Naive thymus-derived CD8-positive, alpha-beta T cell (primary cell): ENCODE measurements at regions not wholly inside any gene's neighbourhood (a gene's known extent, or its start where the extent isn't known, plus 50 kb on each side); places are given as distances from the start of the nearest gene placed in this dataset.
A peak's percentile ranks its signal among the peaks of the same experiment; 100 is the strongest.

ENCODE experiments used
- ATAC-seq, 2 donors: fragments of 150-1000 bp; cut with Tn5 transposase in 1 of 2; sonication (Bioruptor Pico), chemical (Tn5 transposase) in 1 of 2; 1 replicate in 1 of 2; 2 replicates in 1 of 2; pipeline ENCODE4 v1.10.0; 2021; ENCODE audit warnings: mild to moderate bottlenecking in 2 of 2, moderate library complexity in 2 of 2
- POLR2A ChIA-PET: fragments of 350-600 bp; sonication (Branson Sonifier 250); formaldehyde crosslinking; loops from one replicate; lab custom pipeline; 2021; ENCODE audit warnings: antibody characterized with exemption; lab: Charles Lee
- DNase-seq, 10 donors: peaks; one replicate each; pipeline versions ENCODE4 v3.0.0 to v3.0.0-alpha.2; 2020 to 2022
- H3K27ac Mint-ChIP-seq, 10 donors: one replicate each; pipeline ENCODE4 v1.8.0; 2020 to 2022; ENCODE audit warnings: mild to moderate bottlenecking in 10 of 10, mixed read lengths in 10 of 10, moderate library complexity in 4 of 10, inconsistent platforms in 1 of 10
- H3K27me3 Mint-ChIP-seq, 5 donors: one replicate each; pipeline ENCODE4 v1.8.0; 2021 to 2022; ENCODE audit warnings: mixed read lengths in 5 of 5
- H3K36me3 Mint-ChIP-seq, 3 donors: one replicate each; pipeline ENCODE4 v1.8.0; 2020 to 2022; ENCODE audit warnings: mixed read lengths in 3 of 3, mild to moderate bottlenecking in 2 of 3, inconsistent platforms in 1 of 3
- H3K4me1 Mint-ChIP-seq, 4 donors: one replicate each; pipeline ENCODE4 v1.8.0; 2021 to 2022; ENCODE audit warnings: mixed read lengths in 4 of 4
- H3K4me3 Mint-ChIP-seq, 10 donors: one replicate each; pipeline ENCODE4 v1.8.0; 2020 to 2022; ENCODE audit warnings: mild to moderate bottlenecking in 10 of 10, mixed read lengths in 10 of 10, moderate library complexity in 6 of 10, inconsistent platforms in 1 of 10
- H3K9me3 Mint-ChIP-seq, 9 donors: one replicate each; pipeline ENCODE4 v1.8.0; 2020 to 2022; ENCODE audit warnings: mixed read lengths in 9 of 9, mild to moderate bottlenecking in 3 of 9, inconsistent platforms in 1 of 9, moderate library complexity in 1 of 9

DNA sequence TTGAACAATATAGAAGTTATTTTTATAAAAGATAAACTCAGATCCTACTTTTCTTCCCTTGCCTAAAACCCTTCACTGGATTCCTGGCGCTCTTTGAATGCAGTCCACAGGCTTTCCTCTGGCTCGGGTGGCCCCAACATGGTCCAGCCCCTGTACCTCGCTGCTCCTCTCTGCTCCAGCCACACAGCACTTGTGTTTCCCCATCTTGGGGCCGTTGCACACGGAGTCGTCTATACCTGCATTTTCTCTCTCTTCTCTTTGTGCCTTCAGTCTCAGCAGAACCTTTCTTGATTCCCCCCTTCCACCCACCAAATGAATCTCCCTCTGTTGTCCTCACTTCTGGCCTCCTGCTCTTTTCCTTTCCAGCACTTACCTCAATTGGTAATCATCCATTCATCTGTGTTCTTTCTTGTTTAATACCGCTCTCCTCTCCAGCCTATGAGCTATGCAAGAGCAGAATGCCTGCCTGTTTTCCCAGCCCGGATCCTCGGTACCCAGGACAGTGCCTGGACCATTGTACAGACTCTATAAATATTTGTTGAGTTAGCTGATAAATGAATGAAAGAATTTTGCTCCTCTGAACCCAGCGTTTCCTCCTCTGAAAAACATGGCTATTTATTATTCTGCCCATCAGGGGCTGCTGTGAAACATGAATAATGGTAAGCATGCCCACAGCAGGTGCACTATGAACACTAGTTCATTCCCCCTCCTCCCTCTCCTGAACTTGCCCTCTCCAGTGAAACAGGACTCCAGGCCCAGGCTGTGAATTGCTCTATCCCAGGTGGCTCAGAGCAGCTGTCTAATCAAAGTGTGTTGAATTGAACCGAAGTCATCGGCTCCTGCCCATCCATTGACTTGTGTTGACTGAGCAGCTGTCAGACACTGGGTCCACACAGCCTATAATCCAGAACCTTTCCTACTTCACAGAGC lies 266.9 kb downstream of the PTPRU start:
- H3K4me3 Mint-ChIP-seq: no peak overlapping the region
- DNase-seq: peak in 1 of 10 donors; percentile 2
- peaks cover 0 to 4% (median 0%) of the 10 kb centered on the region in 4 donors for H3K4me1 Mint-ChIP-seq
- POLR2A ChIA-PET: no interaction called here
- no peaks in the 10 kb centered on the region for H3K36me3 Mint-ChIP-seq
- peaks cover 29 to 86% (median 56%) of the 10 kb centered on the region in 5 donors for H3K27me3 Mint-ChIP-seq
- no peaks in the 10 kb centered on the region for H3K9me3 Mint-ChIP-seq
- ATAC-seq: no peak
- H3K27ac Mint-ChIP-seq: no peak overlapping the region

DNA sequence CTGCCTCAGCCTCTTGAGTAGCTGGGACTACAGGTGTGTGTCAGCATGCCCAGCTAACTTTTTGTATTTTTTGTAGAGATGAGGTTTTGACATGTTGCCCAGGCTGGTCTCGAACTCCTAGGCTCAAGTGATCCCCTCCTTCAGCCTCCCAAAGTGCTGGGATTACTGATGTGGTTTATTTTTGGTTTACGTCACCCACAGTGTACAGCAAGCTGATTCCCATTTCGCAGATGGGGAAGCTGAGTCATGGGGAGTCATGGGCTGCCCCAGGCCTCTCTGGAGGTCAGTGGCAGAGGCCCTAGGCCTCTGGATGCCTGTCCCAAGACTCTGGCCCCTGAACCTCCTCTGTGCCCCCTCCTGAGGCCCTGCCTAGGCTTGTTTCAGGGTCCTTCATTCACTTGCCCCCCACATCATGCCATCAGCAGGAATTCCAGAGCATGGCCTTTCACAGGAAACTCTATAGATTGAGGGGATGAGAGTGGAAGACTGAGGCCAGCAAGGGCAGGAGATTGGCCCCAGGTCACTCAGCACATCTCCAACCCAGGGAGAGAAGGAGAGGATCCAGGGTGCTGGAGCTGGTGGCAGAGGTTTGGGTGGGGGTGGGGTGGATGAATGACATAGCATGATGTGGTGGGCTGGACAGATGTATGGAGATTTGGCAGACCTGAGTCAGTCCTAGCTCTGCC lies 266.0 kb downstream of the PTPRU start:
- H3K9me3 Mint-ChIP-seq: peaks cover 0 to 3% (median 0%) of the 10 kb centered on the region in 9 donors
- peaks cover 24 to 87% (median 58%) of the 10 kb centered on the region in 5 donors for H3K27me3 Mint-ChIP-seq
- DNase-seq (peak in 1 of 10 donors; percentile 3), ATAC-seq (no peak)
- POLR2A ChIA-PET: no interaction called here
- H3K4me3 Mint-ChIP-seq: no peak overlapping the region
- H3K27ac Mint-ChIP-seq: no peak overlapping the region
- peaks cover 0 to 4% (median 0%) of the 10 kb centered on the region in 4 donors for H3K4me1 Mint-ChIP-seq
- H3K36me3 Mint-ChIP-seq: no peaks in the 10 kb centered on the region

DNA sequence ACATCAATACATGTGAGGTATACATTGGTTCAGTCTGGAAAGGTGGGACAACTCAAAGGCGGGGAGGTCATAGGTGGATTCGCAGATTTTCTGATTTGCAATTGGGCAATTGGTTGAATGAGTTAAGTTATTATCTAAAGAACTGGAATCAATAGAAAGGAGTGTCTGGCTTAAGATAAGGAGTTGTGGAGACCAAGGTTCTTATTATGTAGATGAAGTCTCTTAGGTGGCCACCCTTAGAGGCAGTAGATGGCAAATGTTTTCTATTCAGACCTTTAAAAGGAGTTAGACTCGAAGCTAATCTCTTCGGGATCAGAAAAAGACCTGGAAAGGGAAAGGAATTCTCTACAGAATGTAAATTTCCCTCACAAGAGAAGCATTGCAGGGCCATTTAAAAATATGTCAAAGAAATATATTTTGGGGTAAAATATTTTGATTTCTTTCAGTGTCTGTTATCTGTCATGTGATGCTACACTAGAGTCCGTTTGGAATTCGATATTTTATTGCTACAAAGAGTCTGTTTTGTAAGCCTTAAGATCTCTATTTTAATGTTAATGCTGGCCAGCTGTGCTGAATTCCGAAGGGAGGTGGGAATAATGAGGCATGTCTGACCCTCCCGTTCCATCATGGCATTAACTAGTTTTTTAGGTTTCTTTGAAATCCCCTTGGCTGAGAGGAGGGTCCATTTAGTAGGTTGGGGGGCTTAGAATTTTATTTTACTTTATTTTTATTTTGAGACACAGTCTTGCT lies 265.1 kb downstream of the PTPRU start:
- H3K27me3 Mint-ChIP-seq: peaks cover 20 to 83% (median 60%) of the 10 kb centered on the region in 5 donors
- H3K9me3 Mint-ChIP-seq: peaks cover 0 to 11% (median 4%) of the 10 kb centered on the region in 9 donors
- DNase-seq (no peak), ATAC-seq (no peak)
- H3K36me3 Mint-ChIP-seq: no peaks in the 10 kb centered on the region
- POLR2A ChIA-PET: no interaction called here
- H3K27ac Mint-ChIP-seq: no peak overlapping the region
- H3K4me1 Mint-ChIP-seq: peaks cover 0 to 4% (median 0%) of the 10 kb centered on the region in 4 donors
- no peak overlapping the region for H3K4me3 Mint-ChIP-seq

DNA sequence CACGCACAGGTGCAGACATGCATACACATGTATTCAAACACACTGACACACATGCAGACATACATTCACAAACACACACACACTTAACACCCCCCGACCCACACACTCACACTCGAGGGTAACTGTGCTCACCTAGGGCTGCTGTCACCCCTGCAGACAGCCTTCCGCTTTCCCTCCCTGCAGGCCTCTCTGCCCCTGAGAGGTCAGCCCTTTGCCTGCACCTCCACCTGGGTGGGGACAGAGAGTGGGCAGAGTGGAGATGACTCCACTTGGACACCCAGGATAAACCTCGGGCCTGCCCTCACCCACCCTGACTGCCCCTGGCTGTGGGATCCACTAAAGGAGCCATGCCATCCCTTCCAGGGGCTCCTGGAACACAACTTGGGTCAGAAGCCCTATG lies 264.3 kb downstream of the PTPRU start:
- H3K9me3 Mint-ChIP-seq: peaks cover 3 to 16% (median 9%) of the 10 kb centered on the region in 9 donors
- peaks cover 0 to 2% (median 0%) of the 10 kb centered on the region in 3 donors for H3K36me3 Mint-ChIP-seq
- DNase-seq: peak in 1 of 10 donors; percentile 11
- H3K27me3 Mint-ChIP-seq: peaks cover 17 to 76% (median 52%) of the 10 kb centered on the region in 5 donors
- H3K27ac Mint-ChIP-seq: no peak overlapping the region
- H3K4me3 Mint-ChIP-seq: no peak overlapping the region
- POLR2A ChIA-PET: no interaction called here
- ATAC-seq: no peak
- H3K4me1 Mint-ChIP-seq: peaks cover 0 to 1% (median 0%) of the 10 kb centered on the region in 4 donors

DNA sequence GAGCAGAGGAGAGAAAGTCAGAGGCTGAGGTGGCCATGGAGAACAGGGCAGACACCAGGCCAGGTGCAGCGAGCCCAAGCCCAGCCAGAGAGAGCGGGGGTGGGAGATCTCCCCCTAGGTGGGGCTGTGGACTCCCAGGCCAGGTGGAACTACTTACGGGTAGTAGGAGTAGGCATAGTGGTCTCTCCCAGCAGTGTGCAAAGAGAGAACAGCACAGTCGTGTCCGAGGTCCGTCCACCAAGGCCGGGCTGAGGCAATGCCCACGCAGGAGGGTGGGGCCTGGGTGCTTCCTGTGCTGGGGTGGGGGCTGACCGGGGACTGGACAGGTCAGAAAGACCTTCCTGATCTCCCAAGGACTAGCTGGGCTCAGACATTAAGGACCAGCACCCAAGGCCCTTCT lies 263.7 kb downstream of the PTPRU start:
- Mint-ChIP-seq H3K27ac (no peak overlapping the region), H3K4me1 (peaks cover 0 to 1% (median 0%) of the 10 kb centered on the region in 4 donors), H3K4me3 (no peak overlapping the region), H3K36me3 (peaks cover 0 to 7% (median 0%) of the 10 kb centered on the region in 3 donors), H3K27me3 (peaks cover 17 to 72% (median 47%) of the 10 kb centered on the region in 5 donors), H3K9me3 (peaks cover 3 to 21% (median 11%) of the 10 kb centered on the region in 9 donors)
- POLR2A ChIA-PET: no interaction called here
- DNase-seq (peak in 1 of 10 donors; percentile 3), ATAC-seq (no peak)

DNA sequence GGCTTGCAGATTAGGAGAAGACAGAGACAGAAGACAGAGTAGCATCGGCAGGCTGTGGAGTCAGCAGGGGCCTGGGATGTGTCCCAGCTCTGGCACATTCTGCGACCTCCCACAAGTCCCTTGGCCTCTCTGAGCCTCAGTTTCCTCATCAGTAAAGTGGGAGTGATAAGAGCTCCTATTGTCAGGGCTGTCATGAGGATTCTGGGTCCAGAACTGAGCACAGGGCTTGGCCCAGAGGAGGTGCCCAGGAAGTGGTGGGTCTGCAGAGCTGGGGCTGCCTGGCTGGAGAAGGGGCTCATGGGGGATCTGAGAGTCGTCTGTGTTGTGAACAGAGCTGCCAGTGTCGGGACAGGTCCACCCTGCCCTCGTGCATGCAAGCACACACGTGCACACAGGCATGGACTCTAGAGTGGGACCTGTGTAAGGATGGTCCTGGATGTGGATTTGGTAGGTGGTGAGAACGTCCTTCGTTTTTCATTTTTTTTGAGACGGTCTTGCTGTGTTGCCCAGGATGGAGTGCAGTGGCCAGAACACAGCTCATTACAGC lies 262.9 kb downstream of the PTPRU start:
- Mint-ChIP-seq H3K36me3 (peaks cover 0 to 7% (median 0%) of the 10 kb centered on the region in 3 donors), H3K27ac (peak overlapping the region in 2 of 10 donors; percentile 53 to 58), H3K27me3 (peaks cover 17 to 63% (median 39%) of the 10 kb centered on the region in 5 donors), H3K9me3 (peaks cover 3 to 29% (median 12%) of the 10 kb centered on the region in 9 donors), H3K4me1 (peaks cover 0 to 1% (median 0%) of the 10 kb centered on the region in 4 donors), H3K4me3 (no peak overlapping the region)
- peak in 1 of 10 donors; percentile 10 for DNase-seq
- no peak for ATAC-seq
- POLR2A ChIA-PET: no interaction called here

DNA sequence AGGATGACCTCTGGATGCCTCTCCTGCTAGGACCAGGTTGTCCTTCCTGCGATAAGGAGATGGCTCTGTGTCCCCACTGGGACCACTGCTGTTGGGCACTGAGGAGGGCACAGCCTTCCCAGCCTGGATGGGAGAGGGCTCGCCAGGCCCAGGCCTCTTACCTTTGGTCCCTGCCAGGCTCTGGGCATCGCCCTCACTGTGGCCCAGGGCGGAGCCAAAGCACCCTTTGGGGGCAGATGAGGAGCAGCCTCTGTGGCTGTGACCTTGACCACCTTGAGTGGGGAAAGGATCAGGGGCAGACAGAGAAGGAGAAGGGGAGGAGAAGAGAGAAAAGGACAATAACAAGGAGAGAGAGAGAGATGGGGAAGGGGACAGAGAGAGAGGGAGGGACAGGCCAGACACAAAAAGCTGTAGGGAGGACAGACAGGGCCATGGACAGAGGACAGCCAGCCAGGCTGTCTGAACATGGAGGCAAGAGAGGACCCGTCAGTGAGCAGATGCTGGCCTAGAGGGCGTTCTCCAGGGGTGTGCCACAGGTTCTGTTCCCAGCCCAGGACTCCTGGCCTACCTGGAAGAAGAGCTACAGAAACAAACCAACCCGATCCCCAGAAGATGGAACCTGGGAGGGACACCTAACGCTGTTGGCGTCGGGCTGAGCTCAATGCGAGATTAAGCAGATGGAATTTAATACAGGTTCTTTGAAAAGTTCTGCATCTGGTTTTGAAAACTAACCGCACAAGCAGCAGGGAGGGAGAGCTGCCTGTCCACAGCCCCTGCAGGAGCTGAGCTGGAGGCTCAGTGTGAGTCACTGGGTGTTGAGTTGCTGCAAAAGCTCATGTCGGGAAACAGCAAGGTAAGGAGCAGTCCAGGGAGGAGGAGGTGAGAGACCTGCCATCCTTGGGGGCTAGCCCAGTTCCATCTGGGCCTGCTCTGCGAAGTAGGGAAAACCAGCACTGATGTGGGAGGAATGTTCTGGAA lies 262.1 kb downstream of the PTPRU start:
- Mint-ChIP-seq H3K4me3 (no peak overlapping the region), H3K36me3 (peaks cover 0 to 7% (median 0%) of the 10 kb centered on the region in 3 donors), H3K27ac (peak overlapping the region in 2 of 10 donors; percentile 53 to 58), H3K9me3 (peaks cover 3 to 34% (median 12%) of the 10 kb centered on the region in 9 donors), H3K27me3 (peaks cover 14 to 55% (median 37%) of the 10 kb centered on the region in 5 donors), H3K4me1 (peaks cover 0 to 1% (median 0%) of the 10 kb centered on the region in 4 donors)
- POLR2A ChIA-PET: no interaction called here
- DNase-seq (peak in 1 of 10 donors; percentile 11), ATAC-seq (no peak)

DNA sequence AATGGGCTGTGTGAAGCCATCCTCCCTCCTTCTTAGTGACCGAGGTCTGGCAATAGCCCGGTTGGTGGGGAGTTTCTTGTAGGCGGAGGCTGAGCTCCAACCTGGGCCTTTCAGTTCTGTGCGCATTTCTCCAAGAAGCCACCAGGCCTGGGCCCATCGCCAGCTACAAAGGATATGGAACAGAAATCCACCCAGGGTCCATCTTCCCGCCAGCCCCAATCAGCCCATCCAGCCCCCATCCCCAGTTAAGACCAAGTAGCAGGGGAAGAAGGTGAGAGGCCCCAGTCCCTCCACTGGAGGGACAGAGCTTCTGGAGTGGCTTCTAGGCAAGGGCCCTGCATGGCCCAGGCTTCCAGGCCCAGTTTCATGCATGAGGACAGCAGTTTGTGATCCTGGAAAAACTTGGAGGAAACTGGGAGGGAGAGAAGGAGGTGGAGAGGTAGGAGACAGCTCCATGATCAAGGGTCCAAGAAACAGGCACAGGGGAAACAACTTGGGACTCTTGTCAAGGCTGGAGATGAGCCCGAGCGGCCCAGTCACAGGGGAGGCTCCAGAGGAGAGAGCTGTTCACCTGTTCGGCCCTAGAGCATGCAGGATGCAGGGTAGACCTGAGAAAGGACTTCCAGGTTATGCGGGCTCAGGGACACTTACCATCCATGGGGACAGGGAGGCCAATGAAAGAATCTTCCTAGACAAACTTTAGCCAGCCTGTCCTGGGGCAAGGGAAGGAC lies 261.2 kb downstream of the PTPRU start:
- Mint-ChIP-seq H3K9me3 (peaks cover 3 to 37% (median 12%) of the 10 kb centered on the region in 9 donors), H3K4me1 (peaks cover 0 to 1% (median 0%) of the 10 kb centered on the region in 4 donors), H3K27me3 (peaks cover 11 to 47% (median 31%) of the 10 kb centered on the region in 5 donors), H3K4me3 (no peak overlapping the region), H3K36me3 (peaks cover 0 to 7% (median 0%) of the 10 kb centered on the region in 3 donors), H3K27ac (no peak overlapping the region)
- DNase-seq: peak in 1 of 10 donors; percentile 10
- ATAC-seq: no peak
- POLR2A ChIA-PET: no interaction called here

DNA sequence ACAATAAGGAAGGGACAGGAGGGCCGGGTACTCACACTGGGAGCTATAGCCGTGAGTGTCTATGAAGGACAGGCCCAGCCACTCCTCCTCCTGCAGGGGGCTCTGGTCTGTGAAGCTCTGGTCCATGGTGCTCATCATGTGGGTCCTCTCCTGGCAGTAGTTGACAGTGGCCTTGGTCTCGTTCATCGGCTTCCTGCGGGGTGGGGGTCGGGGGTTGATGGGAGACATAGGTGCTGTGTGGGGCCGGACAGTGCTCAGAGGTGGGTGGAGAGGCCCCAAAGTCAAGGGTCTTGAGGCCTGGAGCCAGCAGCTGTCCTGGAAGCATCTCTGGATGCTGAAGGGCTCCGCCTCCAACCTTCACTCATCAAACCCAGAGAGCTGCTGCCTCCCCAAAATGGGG lies 260.4 kb downstream of the PTPRU start:
- Mint-ChIP-seq H3K36me3 (peaks cover 0 to 7% (median 0%) of the 10 kb centered on the region in 3 donors), H3K4me3 (no peak overlapping the region), H3K27me3 (peaks cover 11 to 44% (median 31%) of the 10 kb centered on the region in 5 donors), H3K27ac (no peak overlapping the region), H3K9me3 (peaks cover 3 to 37% (median 12%) of the 10 kb centered on the region in 9 donors), H3K4me1 (peaks cover 0 to 1% (median 0%) of the 10 kb centered on the region in 4 donors)
- POLR2A ChIA-PET: no interaction called here
- ATAC-seq: no peak
- DNase-seq: peak in 1 of 10 donors; percentile 13

DNA sequence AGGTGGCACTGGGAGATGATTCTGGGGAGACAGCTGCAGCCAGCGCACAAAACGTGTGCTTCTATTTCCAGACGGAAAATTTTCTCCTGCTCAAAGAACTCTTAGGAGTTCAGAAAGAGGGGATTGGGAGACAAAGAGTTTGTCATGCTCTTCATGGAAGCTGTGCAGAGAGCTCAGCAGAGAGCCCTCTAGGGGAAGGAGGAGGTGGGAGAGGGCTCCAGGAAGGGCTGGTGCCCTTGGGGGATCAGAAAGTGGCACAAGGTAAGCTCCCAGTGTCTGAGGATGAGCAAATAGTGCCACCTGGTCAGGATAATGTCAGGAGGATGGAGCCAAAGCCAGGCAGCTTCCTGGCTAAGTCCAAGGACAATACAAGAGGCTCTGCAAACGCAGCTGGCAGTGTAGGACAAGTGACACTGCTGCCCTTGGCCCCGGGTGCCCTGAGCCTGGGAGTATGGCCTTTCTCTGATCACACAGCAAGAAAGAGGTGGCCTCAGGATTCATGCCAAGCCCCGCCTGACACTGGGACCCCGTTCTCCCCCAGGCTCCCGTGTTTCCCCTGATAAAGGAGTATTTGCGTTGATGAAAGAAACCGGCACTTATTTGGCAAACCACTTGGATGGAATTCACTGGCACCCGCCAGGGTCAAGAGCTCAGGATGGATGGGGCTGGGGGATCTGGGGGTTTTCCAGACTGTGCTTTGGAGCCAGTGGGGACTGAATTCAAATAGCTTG lies 254.0 kb downstream of the PTPRU start:
- H3K27ac Mint-ChIP-seq: no peak overlapping the region
- peaks cover 0 to 21% (median 5%) of the 10 kb centered on the region in 9 donors for H3K9me3 Mint-ChIP-seq
- H3K36me3 Mint-ChIP-seq: peaks cover 0 to 1% (median 0%) of the 10 kb centered on the region in 3 donors
- DNase-seq (no peak), ATAC-seq (no peak)
- POLR2A ChIA-PET: no interaction called here
- peaks cover 7 to 24% (median 10%) of the 10 kb centered on the region in 5 donors for H3K27me3 Mint-ChIP-seq
- no peaks in the 10 kb centered on the region for H3K4me1 Mint-ChIP-seq
- H3K4me3 Mint-ChIP-seq: no peak overlapping the region
